IMR-90 (cell line): ENCODE measurements at regions not wholly inside any gene's neighbourhood (a gene's known extent, or its start where the extent isn't known, plus 50 kb on each side); places are given as distances from the start of the nearest gene placed in this dataset.

ENCODE experiments used
- ATAC-seq: fragments of 200-7000 bp; cut with Tn5 transposase; 2 replicates; pipeline ENCODE4 v1.9.1; 2020; ENCODE audit warnings: low read depth, mild to moderate bottlenecking, moderate library complexity
- BruUV-seq: library from RNA; stranded (reverse); fragments of 400-500 nt; replicated peaks from 2 replicates; lab custom pipeline; 2021; lab: Mats Ljungman, UMichigan
- CTCF ChIA-PET: fragments of 300-600 bp; formaldehyde crosslinking; extraction: SDS; loops from one replicate; lab custom pipeline; 2021; ENCODE audit warnings: antibody characterized with exemption; lab: Yijun Ruan, JAX
- POLR2A ChIA-PET: fragments of 300-600 bp; sonication (Branson Sonifier 250); formaldehyde crosslinking; loops from one replicate; lab custom pipeline; 2022; ENCODE audit warnings: antibody characterized with exemption; ENCODE audit not compliant: unreplicated experiment; lab: Charles Lee
- DNase-seq: peaks from one replicate; pipeline ENCODE4 v3.0.0; 2013
- H2AFZ ChIP-seq: replicated peaks from 2 replicates; pipeline ENCODE3; 2013; ENCODE audit warnings: low read length, mild to moderate bottlenecking; ENCODE audit not compliant: poor library complexity
- H2AK5ac ChIP-seq: 2 replicates; pipeline ENCODE4 v1.6.1; 2013; ENCODE audit warnings: low read depth, low read length, inconsistent platforms
- H2AK9ac ChIP-seq: replicated peaks from 2 replicates; pipeline ENCODE3; 2013; ENCODE audit warnings: mild to moderate bottlenecking, low read depth, low read length, moderate library complexity; ENCODE audit not compliant: poor library complexity
- H2BK120ac ChIP-seq: 2 replicates; pipeline ENCODE4 v1.6.1; 2013; ENCODE audit warnings: low read depth, low read length, inconsistent platforms
- H2BK15ac ChIP-seq: 3 replicates; pipeline ENCODE4 v1.6.1; 2013; ENCODE audit warnings: low read depth, low read length, inconsistent platforms
- H2BK20ac ChIP-seq: 2 replicates; pipeline ENCODE4 v1.6.1; 2013; ENCODE audit warnings: low read depth, mild to moderate bottlenecking, inconsistent platforms, low read length, moderate library complexity
- H2BK5ac ChIP-seq: 2 replicates; pipeline ENCODE4 v1.6.1; 2013; ENCODE audit warnings: mild to moderate bottlenecking, low read depth, low read length, inconsistent platforms; ENCODE audit not compliant: poor library complexity, severe bottlenecking
- H3K14ac ChIP-seq: replicated peaks from 2 replicates; pipeline ENCODE4 v1.6.1; 2013; ENCODE audit warnings: low read depth, low read length, inconsistent platforms
- H3K18ac ChIP-seq: 2 replicates; pipeline ENCODE4 v1.6.1; 2013; ENCODE audit warnings: low read depth, low read length, control low read depth
- H3K23ac ChIP-seq: 2 replicates; pipeline ENCODE4 v1.6.1; 2013; ENCODE audit warnings: low read depth, low read length, inconsistent platforms
- H3K27ac ChIP-seq: 2 replicates; pipeline ENCODE4 v1.5.1; 2013; ENCODE audit warnings: mild to moderate bottlenecking, control low read depth, low read length; ENCODE audit not compliant: insufficient read depth
- H3K27me3 ChIP-seq: 2 replicates; pipeline ENCODE4 v1.6.1; 2013; ENCODE audit warnings: low read length; ENCODE audit not compliant: control insufficient read depth, insufficient read depth
- H3K36me3 ChIP-seq: 2 replicates; pipeline ENCODE4 v1.6.1; 2013; ENCODE audit warnings: low read length, mixed read lengths; ENCODE audit not compliant: control insufficient read depth, insufficient read depth
- H3K4ac ChIP-seq: 2 replicates; pipeline ENCODE4 v1.6.1; 2013; ENCODE audit warnings: low read depth, low read length, inconsistent platforms
- H3K4me1 ChIP-seq: 2 replicates; pipeline ENCODE4 v1.6.1; 2013; ENCODE audit warnings: low read length, mixed read lengths; ENCODE audit not compliant: control insufficient read depth, insufficient read depth
- H3K4me2 ChIP-seq: 2 replicates; pipeline ENCODE4 v1.6.1; 2013; ENCODE audit warnings: low read depth, mild to moderate bottlenecking, control low read depth, low read length, moderate library complexity
- H3K4me3 ChIP-seq: 2 replicates; pipeline ENCODE4 v1.5.1; 2013; ENCODE audit warnings: low read depth, mild to moderate bottlenecking, control low read depth, low read length, moderate library complexity; ENCODE audit not compliant: insufficient read depth
- H3K56ac ChIP-seq: 2 replicates; pipeline ENCODE4 v1.6.1; 2013; ENCODE audit warnings: low read length, inconsistent platforms; ENCODE audit not compliant: insufficient read depth; ENCODE audit errors: extremely low read depth
- H3K79me1 ChIP-seq, 2 experiments: 2 replicates each; pipeline ENCODE4 v1.6.1; 2013; ENCODE audit warnings: low read length in 2 of 2, inconsistent platforms in 1 of 2, low read depth in 1 of 2
- H3K9ac ChIP-seq: 2 replicates; pipeline ENCODE4 v1.6.1; 2013; ENCODE audit warnings: low read depth, low read length, control low read depth
- H3K9me1 ChIP-seq: 2 replicates; pipeline ENCODE4 v1.6.1; 2013; ENCODE audit warnings: low read length, inconsistent platforms; ENCODE audit not compliant: insufficient read depth
- H3K9me3 ChIP-seq: 2 replicates; pipeline ENCODE4 v1.6.1; 2013; ENCODE audit warnings: low read length; ENCODE audit not compliant: control insufficient read depth, insufficient read depth
- H4K20me1 ChIP-seq: 2 replicates; pipeline ENCODE4 v1.6.1; 2013; ENCODE audit warnings: low read length, inconsistent platforms; ENCODE audit not compliant: insufficient read depth
- H4K5ac ChIP-seq: 2 replicates; pipeline ENCODE4 v1.6.1; 2013; ENCODE audit warnings: mild to moderate bottlenecking, low read depth, low read length, control low read depth
- H4K8ac ChIP-seq, 2 experiments: 2 replicates each; pipeline ENCODE4 v1.6.1; 2013; ENCODE audit warnings: low read depth in 2 of 2, low read length in 2 of 2, control low read depth in 1 of 2, inconsistent platforms in 1 of 2
- H4K91ac ChIP-seq: 2 replicates; pipeline ENCODE4 v1.6.1; 2013; ENCODE audit warnings: low read depth, low read length, inconsistent platforms; ENCODE audit not compliant: insufficient read depth
- BHLHE40 ChIP-seq: fragments of 150-350 bp; IDR thresholded peaks from 2 replicates; pipeline ENCODE4 v1.6.1; 2016; ENCODE audit warnings: mild to moderate bottlenecking, low read depth, low read length
- CEBPB ChIP-seq: IDR thresholded peaks from 2 replicates; pipeline ENCODE4 v1.6.1; 2012; ENCODE audit warnings: low read depth, low read length, improper control_type of control experiment
- CHD1 ChIP-seq: IDR thresholded peaks from 2 replicates; pipeline ENCODE4 v1.6.1; 2012; ENCODE audit warnings: low read depth, low read length, improper control_type of control experiment
- NFE2L2 ChIP-seq: fragments of 150-350 bp; IDR thresholded peaks from 2 replicates; pipeline ENCODE4 v1.6.1; 2016; ENCODE audit warnings: low read depth, mild to moderate bottlenecking, low read length
- RCOR1 ChIP-seq: IDR thresholded peaks from 2 replicates; pipeline ENCODE4 v1.6.1; 2012; ENCODE audit warnings: mild to moderate bottlenecking, low read length, improper control_type of control experiment; ENCODE audit not compliant: insufficient replicate concordance
- SMC3 ChIP-seq: fragments of 150-350 bp; IDR thresholded peaks from 2 replicates; pipeline ENCODE4 v1.6.1; 2016; ENCODE audit warnings: low read depth, mild to moderate bottlenecking, antibody characterized with exemption, low read length, moderate library complexity
- WGBS, 2 experiments: methylation state at CpG; one replicate each; pipeline versions ENCODE4 v1.1.5 to v1.1.7; 2013; ENCODE audit warnings: missing lambda C conversion rate in 2 of 2; ENCODE audit not compliant: insufficient read length in 1 of 2; ENCODE audit errors: extremely low coverage in 2 of 2; 5-methylcytosine and 5-hydroxymethylcytosine counted together
- dilution Hi-C: fragments of 300-500 bp; cut with HindIII; formaldehyde crosslinking; loops from one replicate; pipeline ENCODE4 v1.14.3; 2018; ENCODE audit warnings: low sequenced_read_pairs; ENCODE audit not compliant: unreplicated experiment
- in situ Hi-C: fragments of 300-500 bp; cut with MboI; formaldehyde crosslinking; loops from 3 replicates; pipeline ENCODE4 v1.14.3; 2019; ENCODE audit warnings: low sequenced_read_pairs, inconsistent platforms, mixed read lengths
- intact Hi-C: fragments of 100-400 bp; cut with micrococcal nuclease; formaldehyde crosslinking; loops from 2 replicates; pipeline ENCODE4 v1.10.0; 2022

GRCh38 chr14:35973770-35974169, 147.6 kb downstream of the BRMS1L start:
- intact Hi-C loops (no loop called here), in situ Hi-C loops (no loop called here), dilution Hi-C loops (no loop called here)
- H3K18ac ChIP-seq, result no peak overlapping the region
- no peaks in the 10 kb centered on the region for H4K20me1 ChIP-seq
- H2BK20ac ChIP-seq, result no peak overlapping the region
- no CpG with 5 or more reads among the region's 1 CpG for WGBS, 2 experiments
- no peaks in the 10 kb centered on the region for H3K4me1 ChIP-seq
- H4K8ac ChIP-seq, result no peak overlapping the region
- H2BK120ac ChIP-seq, result no peak overlapping the region
- H2AK9ac ChIP-seq, result no peak overlapping the region
- H2AK5ac ChIP-seq, result no peak overlapping the region
- no peak overlapping the region for H3K4ac ChIP-seq
- no peaks in the 10 kb centered on the region for H3K9me1 ChIP-seq
- H3K27me3 ChIP-seq, result no peaks in the 10 kb centered on the region
- H3K27ac ChIP-seq, result no peak overlapping the region
- no peak overlapping the region for H3K14ac ChIP-seq
- no peak for DNase-seq
- no peaks in the 10 kb centered on the region for H3K9me3 ChIP-seq
- H3K23ac ChIP-seq, result no peak overlapping the region
- no peak for ATAC-seq
- no peaks in the 10 kb centered on the region for H3K79me1 ChIP-seq
- ChIA-PET POLR2A (no interaction called here), CTCF (no interaction called here)
- no peak overlapping the region for H3K9ac ChIP-seq
- no peaks in the 10 kb centered on the region for H3K36me3 ChIP-seq
- no peak overlapping the region for H4K5ac ChIP-seq
- no peak overlapping the region for H2BK15ac ChIP-seq
- no peak overlapping the region for H3K56ac ChIP-seq
- TF ChIP-seq CHD1, result no peak
- no peak for TF ChIP-seq CEBPB
- no peak for TF ChIP-seq BHLHE40
- TF ChIP-seq RCOR1, result no peak
- no peak for TF ChIP-seq SMC3
- no peak for TF ChIP-seq NFE2L2
- no peak overlapping the region for H3K4me2 ChIP-seq
- H3K4me3 ChIP-seq, result no peak overlapping the region
- no peak overlapping the region for H2BK5ac ChIP-seq
- H4K91ac ChIP-seq, result no peak overlapping the region
- BruUV-seq, result no TSS peak
- H2AFZ ChIP-seq, result no peak overlapping the region
